Smooth muscle cell (in vitro differentiated cells): ENCODE measurements at regions not wholly inside any gene's neighbourhood (a gene's known extent, or its start where the extent isn't known, plus 50 kb on each side); places are given as distances from the start of the nearest gene placed in this dataset.

Source experiments
- DNase-seq: peaks from one replicate; lab custom pipeline; 2025; ENCODE audit not compliant: unreplicated experiment; lab: John Stamatoyannopoulos, UW
- H2AFZ ChIP-seq: fragments of 200-600 bp; sonication (generic); 2 replicates; pipeline ENCODE4 v1.6.0; 2016; ENCODE audit warnings: antibody characterized with exemption, low read depth, mild to moderate bottlenecking
- H3F3A ChIP-seq: fragments of 200-600 bp; sonication (generic); 2 replicates; pipeline ENCODE4 v1.6.0; 2017; ENCODE audit warnings: antibody characterized with exemption, low read depth
- H3K27ac ChIP-seq: fragments of 200-600 bp; sonication (generic); 2 replicates; pipeline ENCODE4 v1.5.1; 2016; ENCODE audit warnings: low read depth, mild to moderate bottlenecking
- H3K27me3 ChIP-seq: fragments of 200-600 bp; sonication (generic); 2 replicates; pipeline ENCODE4 v1.6.1; 2016; ENCODE audit warnings: low read depth, mild to moderate bottlenecking
- H3K36me3 ChIP-seq: fragments of 200-600 bp; sonication (generic); 2 replicates; pipeline ENCODE4 v1.5.1; 2016; ENCODE audit warnings: low read depth
- H3K4me1 ChIP-seq: fragments of 200-600 bp; sonication (generic); 2 replicates; pipeline ENCODE4 v1.5.1; 2016; ENCODE audit warnings: low read depth
- H3K4me2 ChIP-seq: fragments of 200-600 bp; sonication (generic); 2 replicates; pipeline ENCODE4 v1.6.0; 2016; ENCODE audit warnings: mild to moderate bottlenecking
- H3K4me3 ChIP-seq: fragments of 200-600 bp; sonication (generic); 2 replicates; pipeline ENCODE4 v1.5.1; 2016; ENCODE audit warnings: mild to moderate bottlenecking
- H3K79me2 ChIP-seq: fragments of 200-600 bp; sonication (generic); 2 replicates; pipeline ENCODE4 v1.6.0; 2016; ENCODE audit warnings: low read depth, mild to moderate bottlenecking
- H3K9ac ChIP-seq: fragments of 200-600 bp; sonication (generic); 2 replicates; pipeline ENCODE4 v1.6.0; 2016; ENCODE audit warnings: low read depth
- H3K9me3 ChIP-seq: fragments of 200-600 bp; sonication (generic); replicated peaks from 2 replicates; pipeline ENCODE4 v1.5.1; 2016; ENCODE audit warnings: low read depth
- H4K20me1 ChIP-seq: fragments of 200-600 bp; sonication (generic); 2 replicates; pipeline ENCODE4 v1.6.0; 2016; ENCODE audit warnings: low read depth
- WGBS: methylation state at CpG from one replicate; pipeline ENCODE4 v1.1.7; 2016; ENCODE audit warnings: low lambda C conversion rate; 5-methylcytosine and 5-hydroxymethylcytosine counted together
- TF ChIP-seq, protein P1 (sequence below): fragments of 200-600 bp; sonication (generic); IDR thresholded peaks from 2 replicates; pipeline ENCODE4 v1.5.1; 2017; ENCODE audit warnings: borderline replicate concordance, mild to moderate bottlenecking, antibody characterized with exemption; ENCODE audit not compliant: insufficient read depth, poor library complexity, severe bottlenecking

DNA sequence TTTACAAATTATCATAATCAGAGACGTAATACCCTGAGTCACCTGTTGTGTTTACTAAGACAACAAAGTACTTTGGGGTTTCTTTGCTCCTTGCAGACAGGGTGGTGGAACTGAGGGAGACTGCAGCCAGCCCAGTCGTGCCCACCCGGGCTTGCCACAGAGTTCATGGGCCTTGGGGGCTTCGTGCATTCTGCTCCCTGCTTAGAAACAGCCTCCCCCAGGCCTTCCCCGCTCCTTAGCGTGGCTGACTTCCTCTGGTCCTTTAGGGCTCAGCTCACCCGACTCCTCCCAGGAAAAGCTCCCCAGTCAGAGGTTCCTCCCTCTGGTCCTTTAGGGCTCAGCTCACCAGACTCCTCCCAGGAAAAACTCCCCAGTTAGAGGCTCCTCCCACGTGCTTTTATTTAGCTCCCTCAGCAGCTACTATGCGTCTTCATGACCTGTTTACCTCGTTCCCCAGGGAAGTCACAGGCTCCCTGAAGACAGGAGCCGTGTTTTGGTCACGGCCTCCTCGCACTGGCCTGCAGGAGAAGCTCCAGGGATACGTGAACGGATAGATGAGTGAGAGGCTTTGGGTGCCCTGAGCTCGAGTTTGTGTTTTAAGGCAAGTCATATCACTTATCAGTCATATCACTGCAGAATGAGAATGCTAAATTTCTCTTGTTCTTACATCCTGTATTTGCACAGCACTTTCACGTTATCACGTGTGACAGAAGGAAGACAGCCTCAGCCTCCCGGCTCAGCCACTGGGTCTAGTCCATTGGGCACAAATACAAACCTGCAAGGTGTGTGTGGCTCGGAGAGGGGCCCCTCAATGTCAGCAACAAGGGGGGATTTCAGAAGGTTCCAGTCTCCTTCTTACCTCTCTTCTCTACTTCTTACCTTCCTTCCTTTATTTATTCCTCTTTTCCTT is 52.7 kb upstream of the VIPR2 start:
- Histone ChIP-seq H3K4me1 (peaks cover 3% of the 10 kb centered on the region), H3K9me3 (no peaks in the 10 kb centered on the region), H3K79me2 (no peaks in the 10 kb centered on the region), H2AFZ (no peak overlapping the region), H3F3A (no peaks in the 10 kb centered on the region), H3K4me3 (no peak overlapping the region), H3K36me3 (no peaks in the 10 kb centered on the region), H3K27me3 (no peaks in the 10 kb centered on the region), H4K20me1 (no peaks in the 10 kb centered on the region), H3K9ac (no peak overlapping the region), H3K4me2 (no peak overlapping the region), H3K27ac (no peak overlapping the region)
- no peak for DNase-seq
- TF ChIP-seq, protein P1, sequence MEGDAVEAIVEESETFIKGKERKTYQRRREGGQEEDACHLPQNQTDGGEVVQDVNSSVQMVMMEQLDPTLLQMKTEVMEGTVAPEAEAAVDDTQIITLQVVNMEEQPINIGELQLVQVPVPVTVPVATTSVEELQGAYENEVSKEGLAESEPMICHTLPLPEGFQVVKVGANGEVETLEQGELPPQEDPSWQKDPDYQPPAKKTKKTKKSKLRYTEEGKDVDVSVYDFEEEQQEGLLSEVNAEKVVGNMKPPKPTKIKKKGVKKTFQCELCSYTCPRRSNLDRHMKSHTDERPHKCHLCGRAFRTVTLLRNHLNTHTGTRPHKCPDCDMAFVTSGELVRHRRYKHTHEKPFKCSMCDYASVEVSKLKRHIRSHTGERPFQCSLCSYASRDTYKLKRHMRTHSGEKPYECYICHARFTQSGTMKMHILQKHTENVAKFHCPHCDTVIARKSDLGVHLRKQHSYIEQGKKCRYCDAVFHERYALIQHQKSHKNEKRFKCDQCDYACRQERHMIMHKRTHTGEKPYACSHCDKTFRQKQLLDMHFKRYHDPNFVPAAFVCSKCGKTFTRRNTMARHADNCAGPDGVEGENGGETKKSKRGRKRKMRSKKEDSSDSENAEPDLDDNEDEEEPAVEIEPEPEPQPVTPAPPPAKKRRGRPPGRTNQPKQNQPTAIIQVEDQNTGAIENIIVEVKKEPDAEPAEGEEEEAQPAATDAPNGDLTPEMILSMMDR, result no peak
- WGBS, result 63% methylated on average over 20 of the region's 20 CpGs

GRCh38 chr7:159196584-159196983 is 51.9 kb upstream of the VIPR2 start:
- no peaks in the 10 kb centered on the region for H3K27me3 ChIP-seq
- no peaks in the 10 kb centered on the region for H4K20me1 ChIP-seq
- H3K79me2 ChIP-seq, result no peaks in the 10 kb centered on the region
- no peak for DNase-seq
- no peak overlapping the region for H3K4me3 ChIP-seq
- H2AFZ ChIP-seq, result no peak overlapping the region
- no peaks in the 10 kb centered on the region for H3F3A ChIP-seq
- WGBS, result 93% methylated on average over 8 of the region's 8 CpGs
- no peak overlapping the region for H3K4me2 ChIP-seq
- H3K9me3 ChIP-seq, result no peaks in the 10 kb centered on the region
- TF ChIP-seq, protein P1, result no peak
- H3K9ac ChIP-seq, result no peak overlapping the region
- no peaks in the 10 kb centered on the region for H3K36me3 ChIP-seq
- H3K4me1 ChIP-seq, result peaks cover 3% of the 10 kb centered on the region
- H3K27ac ChIP-seq, result no peak overlapping the region

- no peak overlapping the region for H3K9ac ChIP-seq
- no peaks in the 10 kb centered on the region for H3K79me2 ChIP-seq
- H3K4me2 ChIP-seq, result no peak overlapping the region
- no peaks in the 10 kb centered on the region for H3K36me3 ChIP-seq
- TF ChIP-seq, protein P1, result no peak
- no peak for DNase-seq
- no peaks in the 10 kb centered on the region for H4K20me1 ChIP-seq
- H3K9me3 ChIP-seq, result no peaks in the 10 kb centered on the region
- 74% methylated on average over 5 of the region's 5 CpGs for WGBS
- H3K27ac ChIP-seq, result no peak overlapping the region
- no peak overlapping the region for H3K4me3 ChIP-seq
- no peaks in the 10 kb centered on the region for H3F3A ChIP-seq
- H2AFZ ChIP-seq, result no peak overlapping the region
- peaks cover 3% of the 10 kb centered on the region for H3K4me1 ChIP-seq
- H3K27me3 ChIP-seq, result no peaks in the 10 kb centered on the region
Observed at GRCh38 chr7:159195946-159196345, 51.3 kb upstream of the VIPR2 start.
